Fibroblast of villous mesenchyme (primary cell): ENCODE measurements at regions not wholly inside any gene's neighbourhood (a gene's known extent, or its start where the extent isn't known, plus 50 kb on each side); places are given as distances from the start of the nearest gene placed in this dataset. TPM values are rescaled to one million over a fixed set of nuclear protein-coding genes. Genes with fewer than 3 reads are reported as not detected.

Source experiments
- DNase-seq: peaks from one replicate; pipeline ENCODE4 v3.0.0-alpha.2; 2010; ENCODE audit warnings: low read depth
- H3K4me3 ChIP-seq: 2 replicates; pipeline ENCODE4 v1.5.1; 2011; ENCODE audit warnings: low read depth, mild to moderate bottlenecking, low read length
- small RNA-seq: library from RNA; depleted of rRNA; stranded (forward); fragments of <200 nt; gene quantifications from one replicate; pipeline ENCODE3, GENCODE V24; 2012
- TF ChIP-seq, protein P1 (sequence below): IDR thresholded peaks from 2 replicates; pipeline ENCODE4 v1.5.1; 2012; ENCODE audit warnings: low read depth, mild to moderate bottlenecking, low read length; ENCODE audit not compliant: insufficient read depth

DNA sequence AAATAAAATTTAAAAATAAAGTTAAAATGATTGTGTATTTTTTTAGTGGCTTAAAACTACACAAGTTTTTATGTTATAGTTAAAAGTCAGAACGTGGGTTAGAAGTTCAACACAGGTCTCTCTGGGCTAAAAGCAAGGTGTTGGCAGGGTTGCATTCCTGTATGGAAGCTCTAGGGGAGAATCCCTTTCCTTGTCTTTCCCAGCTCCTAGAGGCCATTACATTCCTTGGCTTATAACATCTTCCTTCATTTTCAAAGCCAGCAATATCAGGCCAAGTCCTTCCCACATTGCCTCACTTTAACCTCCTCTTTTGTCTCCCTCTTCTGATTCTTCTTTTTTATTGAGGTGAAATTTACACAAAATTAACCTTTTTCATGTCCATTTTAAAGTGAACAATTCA is 52.4 kb upstream of the EEPD1 start:
- TF ChIP-seq, protein P1, sequence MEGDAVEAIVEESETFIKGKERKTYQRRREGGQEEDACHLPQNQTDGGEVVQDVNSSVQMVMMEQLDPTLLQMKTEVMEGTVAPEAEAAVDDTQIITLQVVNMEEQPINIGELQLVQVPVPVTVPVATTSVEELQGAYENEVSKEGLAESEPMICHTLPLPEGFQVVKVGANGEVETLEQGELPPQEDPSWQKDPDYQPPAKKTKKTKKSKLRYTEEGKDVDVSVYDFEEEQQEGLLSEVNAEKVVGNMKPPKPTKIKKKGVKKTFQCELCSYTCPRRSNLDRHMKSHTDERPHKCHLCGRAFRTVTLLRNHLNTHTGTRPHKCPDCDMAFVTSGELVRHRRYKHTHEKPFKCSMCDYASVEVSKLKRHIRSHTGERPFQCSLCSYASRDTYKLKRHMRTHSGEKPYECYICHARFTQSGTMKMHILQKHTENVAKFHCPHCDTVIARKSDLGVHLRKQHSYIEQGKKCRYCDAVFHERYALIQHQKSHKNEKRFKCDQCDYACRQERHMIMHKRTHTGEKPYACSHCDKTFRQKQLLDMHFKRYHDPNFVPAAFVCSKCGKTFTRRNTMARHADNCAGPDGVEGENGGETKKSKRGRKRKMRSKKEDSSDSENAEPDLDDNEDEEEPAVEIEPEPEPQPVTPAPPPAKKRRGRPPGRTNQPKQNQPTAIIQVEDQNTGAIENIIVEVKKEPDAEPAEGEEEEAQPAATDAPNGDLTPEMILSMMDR = no peak
- no peak overlapping the region for H3K4me3 ChIP-seq
- no peak for DNase-seq

Small RNAs in the stretch of these regions (small RNA-seq; reads per million reads assigned to genes)
- gene RNU6-1085P = not detected
